ENCODE measurements at regions not wholly inside any gene's neighbourhood (a gene's known extent, or its start where the extent isn't known, plus 50 kb on each side); places are given as distances from the start of the nearest gene placed in this dataset.

DNA sequence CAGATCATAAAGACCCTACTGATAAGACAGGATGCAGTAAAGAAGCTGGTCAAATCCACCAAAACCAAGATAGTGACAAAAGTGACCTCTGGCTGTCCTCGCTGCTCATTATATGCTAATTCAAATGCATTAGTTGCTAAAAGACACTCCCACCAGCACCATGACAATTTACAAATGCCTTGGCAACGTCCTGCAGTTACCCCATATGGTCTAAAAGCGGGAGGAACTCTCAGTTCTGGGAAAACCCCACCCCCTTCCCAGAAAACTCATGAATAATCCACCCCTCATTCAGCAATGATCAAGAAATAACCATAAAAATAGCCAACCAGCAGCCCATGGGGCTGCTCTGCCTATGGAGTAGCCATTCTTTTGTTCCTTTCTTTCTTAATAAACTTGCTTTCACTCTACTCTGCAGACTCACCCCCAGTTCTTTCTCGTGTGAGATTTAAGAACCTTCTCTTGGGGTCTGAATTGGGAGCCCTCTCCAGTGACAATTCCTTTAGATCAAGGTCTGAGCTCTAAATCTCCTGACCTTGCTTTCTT, 217.1 kb upstream of the STS start:
- TF ChIP-seq, protein P1, sequence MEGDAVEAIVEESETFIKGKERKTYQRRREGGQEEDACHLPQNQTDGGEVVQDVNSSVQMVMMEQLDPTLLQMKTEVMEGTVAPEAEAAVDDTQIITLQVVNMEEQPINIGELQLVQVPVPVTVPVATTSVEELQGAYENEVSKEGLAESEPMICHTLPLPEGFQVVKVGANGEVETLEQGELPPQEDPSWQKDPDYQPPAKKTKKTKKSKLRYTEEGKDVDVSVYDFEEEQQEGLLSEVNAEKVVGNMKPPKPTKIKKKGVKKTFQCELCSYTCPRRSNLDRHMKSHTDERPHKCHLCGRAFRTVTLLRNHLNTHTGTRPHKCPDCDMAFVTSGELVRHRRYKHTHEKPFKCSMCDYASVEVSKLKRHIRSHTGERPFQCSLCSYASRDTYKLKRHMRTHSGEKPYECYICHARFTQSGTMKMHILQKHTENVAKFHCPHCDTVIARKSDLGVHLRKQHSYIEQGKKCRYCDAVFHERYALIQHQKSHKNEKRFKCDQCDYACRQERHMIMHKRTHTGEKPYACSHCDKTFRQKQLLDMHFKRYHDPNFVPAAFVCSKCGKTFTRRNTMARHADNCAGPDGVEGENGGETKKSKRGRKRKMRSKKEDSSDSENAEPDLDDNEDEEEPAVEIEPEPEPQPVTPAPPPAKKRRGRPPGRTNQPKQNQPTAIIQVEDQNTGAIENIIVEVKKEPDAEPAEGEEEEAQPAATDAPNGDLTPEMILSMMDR (IDR thresholded peaks at IDR 0.05; ENCODE audit: low read depth, low read length): no peak
- TF ChIP-seq POLR2A (IDR thresholded peaks at IDR 0.05; ENCODE audit: extremely low read depth, insufficient read length): no peak
- TF ChIP-seq, protein P2, sequence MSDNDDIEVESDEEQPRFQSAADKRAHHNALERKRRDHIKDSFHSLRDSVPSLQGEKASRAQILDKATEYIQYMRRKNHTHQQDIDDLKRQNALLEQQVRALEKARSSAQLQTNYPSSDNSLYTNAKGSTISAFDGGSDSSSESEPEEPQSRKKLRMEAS (IDR thresholded peaks at IDR 0.05; ENCODE audit: low read depth, low read length): no peak

Measured in NB4 (cell line).